GM18858 (cell line): ENCODE measurements at regions not wholly inside any gene's neighbourhood (a gene's known extent, or its start where the extent isn't known, plus 50 kb on each side); places are given as distances from the start of the nearest gene placed in this dataset.

Source experiments
- ATAC-seq: cut with Tn5 transposase; IDR thresholded peaks from one replicate; pipeline ENCODE4 v1.9.1; 2021; ENCODE audit not compliant: unreplicated experiment

GRCh38 chr6:168887621-168888020 is 366.0 kb downstream of the THBS2 start:
- no peak for ATAC-seq

- no peak for ATAC-seq
Measured at GRCh38 chr6:168886964-168887363, 366.7 kb downstream of the THBS2 start.

- no peak for ATAC-seq
Measured at GRCh38 chr6:168885751-168886742, 367.6 kb downstream of the THBS2 start.

GRCh38 chr6:168885196-168885595 is 368.4 kb downstream of the THBS2 start:
- ATAC-seq = no peak

GRCh38 chr6:168884646-168885086 is 369.0 kb downstream of the THBS2 start:
- peak; percentile 55 for ATAC-seq

- ATAC-seq = peak; percentile 10
Measured at GRCh38 chr6:168884050-168884645, 369.5 kb downstream of the THBS2 start.

GRCh38 chr6:168883410-168884049 is 370.1 kb downstream of the THBS2 start:
- ATAC-seq = no peak

GRCh38 chr6:168880271-168880670 is 373.4 kb downstream of the THBS2 start:
- ATAC-seq = no peak

- no peak for ATAC-seq
Measured at GRCh38 chr6:168877821-168878282, 375.8 kb downstream of the THBS2 start.

- ATAC-seq = no peak
Measured at GRCh38 chr6:168876956-168877355, 376.7 kb downstream of the THBS2 start.

- ATAC-seq = no peak
Measured at GRCh38 chr6:168875811-168876576, 377.7 kb downstream of the THBS2 start.

GRCh38 chr6:168874637-168875036 is 379.0 kb downstream of the THBS2 start:
- ATAC-seq = no peak

- no peak for ATAC-seq
Measured at GRCh38 chr6:168873278-168874190, 380.1 kb downstream of the THBS2 start.

GRCh38 chr6:168871642-168872315 is 381.9 kb downstream of the THBS2 start:
- no peak for ATAC-seq

GRCh38 chr6:168870982-168871381 is 382.7 kb downstream of the THBS2 start:
- ATAC-seq = no peak

- ATAC-seq = no peak
Measured at GRCh38 chr6:168867247-168868102, 386.2 kb downstream of the THBS2 start.

- ATAC-seq = no peak
Measured at GRCh38 chr6:168866534-168866933, 387.1 kb downstream of the THBS2 start.

- no peak for ATAC-seq
Measured at GRCh38 chr6:168865522-168865921, 388.1 kb downstream of the THBS2 start.
